ENCODE measurements at regions not wholly inside any gene's neighbourhood (a gene's known extent, or its start where the extent isn't known, plus 50 kb on each side); places are given as distances from the start of the nearest gene placed in this dataset.

DNA sequence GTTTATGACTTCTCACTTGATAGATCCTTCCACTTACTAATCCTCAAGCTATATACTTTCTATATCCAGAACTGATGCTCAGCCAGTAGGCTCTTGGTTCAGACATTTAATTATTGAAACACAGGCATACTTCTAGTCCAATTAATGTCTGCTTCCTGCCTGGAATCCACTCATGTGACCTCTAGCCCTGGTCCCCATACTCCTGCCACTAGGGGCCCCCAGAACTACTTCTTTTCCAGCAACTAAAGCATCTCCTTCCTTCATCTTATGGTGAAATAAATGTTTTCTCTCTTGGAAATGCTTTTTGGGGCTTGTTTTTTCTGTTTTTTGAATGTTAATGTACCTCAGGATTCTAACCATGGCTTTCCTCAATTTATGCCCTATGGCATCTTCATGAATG, 527.6 kb downstream of the SATB2 start:
- no peaks in the 10 kb centered on the region for H3K4me1 ChIP-seq (ENCODE audit: control insufficient read depth in 1 of 2, insufficient read depth in 2 of 2, low read length in 2 of 2)
- no peaks in the 10 kb centered on the region for H3K9me3 ChIP-seq (ENCODE audit: control insufficient read depth, low read length)
- intact Hi-C loops (cut with DNase I) = no loop called here
- no peak overlapping the region for H3K4me3 ChIP-seq (ENCODE audit: low read length in 2 of 2)
- ATAC-seq (ENCODE audit: low FRiP score) (no peak), DNase-seq (no peak)
- H3K36me3 ChIP-seq (ENCODE audit: control insufficient read depth in 1 of 2, insufficient read depth in 2 of 2, low read length in 1 of 2) = no peaks in the 10 kb centered on the region
- no peak overlapping the region for H3K27ac ChIP-seq (ENCODE audit: low read depth in 1 of 2, low read length in 2 of 2)
- no peaks in the 10 kb centered on the region for H3K27me3 ChIP-seq (ENCODE audit: control insufficient read depth in 1 of 2, insufficient read depth in 2 of 2, low read length in 1 of 2)

DNA sequence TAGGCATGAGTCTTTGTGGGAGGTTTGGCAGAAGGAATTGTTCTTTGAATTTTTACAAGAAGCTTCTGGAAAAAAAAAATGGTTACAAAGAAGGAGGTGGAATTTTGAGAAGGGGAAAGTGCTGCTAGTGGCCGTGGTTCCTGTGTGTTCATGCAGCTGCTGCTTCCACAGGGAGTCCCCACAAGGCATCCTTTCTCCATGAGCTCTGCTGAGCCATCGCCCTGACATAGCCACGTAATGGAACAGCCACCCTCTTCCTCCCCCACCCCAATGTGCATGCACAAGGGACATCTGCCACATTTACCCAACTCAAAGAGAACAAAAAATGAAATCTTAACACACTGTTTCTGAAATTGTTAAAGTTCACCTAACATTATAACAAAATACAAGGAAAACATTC, 529.7 kb downstream of the SATB2 start:
- no peak overlapping the region for H3K4me3 ChIP-seq (ENCODE audit: low read length in 2 of 2)
- intact Hi-C loops (cut with DNase I) = no loop called here
- 53% methylated on average over 3 of the region's 3 CpGs for WGBS, 2 donors

DNA sequence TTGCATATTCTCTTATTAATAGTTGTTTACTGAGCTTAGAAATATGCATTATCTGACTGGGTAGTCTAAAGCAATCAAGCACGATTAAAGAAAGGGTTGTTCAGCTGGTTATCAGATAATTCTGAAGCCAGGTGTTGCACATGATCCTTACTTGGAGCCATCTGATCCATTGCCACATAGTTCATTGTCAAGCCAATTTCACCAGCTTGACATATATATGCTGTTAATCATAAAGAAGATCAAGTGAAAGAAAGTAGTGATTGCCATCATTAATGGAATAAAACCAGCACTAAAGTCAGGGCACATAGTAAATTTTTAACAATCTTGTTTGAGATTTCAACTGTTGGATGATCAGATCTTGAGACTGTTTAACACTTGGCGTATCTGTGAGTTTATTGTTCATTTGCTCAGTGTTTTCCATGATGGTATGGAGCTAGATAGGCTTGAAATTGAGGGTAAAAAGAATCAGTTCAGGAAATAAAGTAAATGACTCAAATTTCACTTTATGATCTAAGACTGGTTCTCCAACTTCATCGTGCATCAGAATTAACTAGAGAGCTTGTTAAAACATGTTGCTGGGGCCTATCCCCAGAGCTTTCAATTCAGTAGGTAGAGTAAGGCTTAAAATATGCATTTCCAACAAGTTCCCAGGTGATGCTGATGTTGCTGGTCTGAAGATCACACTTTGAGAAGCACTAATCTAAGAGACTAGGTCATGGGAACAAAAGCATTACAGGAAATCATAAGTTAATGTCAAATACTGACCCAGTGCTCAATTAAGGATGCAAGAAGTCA, 539.6 kb downstream of the SATB2 start:
- Histone ChIP-seq H3K27me3 (ENCODE audit: control insufficient read depth in 1 of 2, insufficient read depth in 2 of 2, low read length in 1 of 2) (no peaks in the 10 kb centered on the region), H3K9me3 (ENCODE audit: control insufficient read depth, low read length) (no peaks in the 10 kb centered on the region), H3K4me3 (ENCODE audit: low read length in 2 of 2) (no peak overlapping the region), H3K36me3 (ENCODE audit: control insufficient read depth in 1 of 2, insufficient read depth in 2 of 2, low read length in 1 of 2) (no peaks in the 10 kb centered on the region), H3K27ac (ENCODE audit: low read depth in 1 of 2, low read length in 2 of 2) (no peak overlapping the region), H3K4me1 (ENCODE audit: control insufficient read depth in 1 of 2, insufficient read depth in 2 of 2, low read length in 2 of 2) (no peaks in the 10 kb centered on the region)
- DNase-seq (no peak), ATAC-seq (ENCODE audit: low FRiP score) (no peak)
- WGBS, 2 donors = 86 to 89% methylated on average over 3 of the region's 3 CpGs
- intact Hi-C loops (cut with DNase I) = no loop called here

More for the DNA sequence above, 529.7 kb downstream of the SATB2 start:
- Histone ChIP-seq H3K27ac (ENCODE audit: low read depth in 1 of 2, low read length in 2 of 2) (no peak overlapping the region), H3K4me1 (ENCODE audit: control insufficient read depth in 1 of 2, insufficient read depth in 2 of 2, low read length in 2 of 2) (no peaks in the 10 kb centered on the region), H3K36me3 (ENCODE audit: control insufficient read depth in 1 of 2, insufficient read depth in 2 of 2, low read length in 1 of 2) (no peaks in the 10 kb centered on the region), H3K27me3 (ENCODE audit: control insufficient read depth in 1 of 2, insufficient read depth in 2 of 2, low read length in 1 of 2) (no peaks in the 10 kb centered on the region), H3K9me3 (ENCODE audit: control insufficient read depth, low read length) (no peaks in the 10 kb centered on the region)
- no peak for DNase-seq
- no peak for ATAC-seq (ENCODE audit: low FRiP score)

DNA sequence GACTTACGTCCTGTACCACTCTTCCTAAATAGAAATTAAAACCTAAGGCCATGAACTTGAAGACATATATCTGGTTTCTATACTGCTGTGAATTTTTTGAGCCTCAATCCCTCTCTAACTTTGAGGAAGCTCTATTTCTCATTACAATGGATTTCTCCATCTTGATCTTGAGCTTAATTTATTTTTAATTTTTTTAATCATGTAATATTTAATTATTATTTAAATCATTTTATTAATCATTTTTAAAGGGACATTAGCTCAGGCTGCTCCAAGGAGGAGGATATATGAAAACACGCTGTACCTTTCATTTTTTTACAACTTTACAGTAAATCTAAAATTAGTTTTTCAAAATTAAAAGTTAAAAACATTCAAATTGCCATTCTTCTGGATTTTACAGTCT, 540.5 kb downstream of the SATB2 start:
- intact Hi-C loops (cut with DNase I) = no loop called here
- no peak for DNase-seq
- Histone ChIP-seq H3K27ac (ENCODE audit: low read depth in 1 of 2, low read length in 2 of 2) (no peak overlapping the region), H3K27me3 (ENCODE audit: control insufficient read depth in 1 of 2, insufficient read depth in 2 of 2, low read length in 1 of 2) (no peaks in the 10 kb centered on the region), H3K9me3 (ENCODE audit: control insufficient read depth, low read length) (no peaks in the 10 kb centered on the region), H3K4me1 (ENCODE audit: control insufficient read depth in 1 of 2, insufficient read depth in 2 of 2, low read length in 2 of 2) (no peaks in the 10 kb centered on the region), H3K4me3 (ENCODE audit: low read length in 2 of 2) (no peak overlapping the region), H3K36me3 (ENCODE audit: control insufficient read depth in 1 of 2, insufficient read depth in 2 of 2, low read length in 1 of 2) (no peaks in the 10 kb centered on the region)
- ATAC-seq (ENCODE audit: low FRiP score) = no peak
- 92 to 94% methylated on average over 2 of the region's 2 CpGs for WGBS, 2 donors

DNA sequence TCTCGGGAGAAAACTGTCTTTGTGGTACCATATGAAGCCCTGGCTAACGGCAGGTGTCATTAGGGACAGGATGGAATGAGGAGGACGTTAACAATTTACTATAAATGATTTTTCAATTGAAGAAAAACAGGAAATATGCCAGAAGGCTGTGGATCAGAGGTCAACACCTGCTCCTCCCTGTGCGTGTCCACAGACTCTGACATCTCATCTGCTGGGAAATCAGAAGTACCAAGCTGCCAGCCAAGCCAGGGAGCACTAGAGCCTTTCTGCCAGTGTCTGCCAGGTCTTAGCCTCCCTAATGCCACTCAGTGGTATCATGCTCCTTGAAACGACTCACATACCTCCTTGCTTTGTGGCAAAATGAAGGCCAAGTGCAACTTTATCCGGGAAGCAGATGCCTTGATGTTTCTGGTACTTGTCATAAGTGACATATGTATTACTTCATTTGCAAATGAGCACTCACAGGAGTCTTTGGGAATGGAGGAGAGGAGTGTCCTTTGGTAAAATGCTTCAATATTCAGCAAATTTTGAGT, 541.1 kb downstream of the SATB2 start:
- no peak overlapping the region for H3K27ac ChIP-seq (ENCODE audit: low read depth in 1 of 2, low read length in 2 of 2)
- no peak overlapping the region for H3K4me3 ChIP-seq (ENCODE audit: low read length in 2 of 2)
- H3K4me1 ChIP-seq (ENCODE audit: control insufficient read depth in 1 of 2, insufficient read depth in 2 of 2, low read length in 2 of 2) = no peaks in the 10 kb centered on the region
- ATAC-seq (ENCODE audit: low FRiP score) (no peak), DNase-seq (no peak)
- intact Hi-C loops (cut with DNase I) = no loop called here
- 47 to 74% methylated on average over 6 of the region's 6 CpGs for WGBS, 2 donors
- H3K27me3 ChIP-seq (ENCODE audit: control insufficient read depth in 1 of 2, insufficient read depth in 2 of 2, low read length in 1 of 2) = no peaks in the 10 kb centered on the region
- no peaks in the 10 kb centered on the region for H3K36me3 ChIP-seq (ENCODE audit: control insufficient read depth in 1 of 2, insufficient read depth in 2 of 2, low read length in 1 of 2)
- no peaks in the 10 kb centered on the region for H3K9me3 ChIP-seq (ENCODE audit: control insufficient read depth, low read length)

DNA sequence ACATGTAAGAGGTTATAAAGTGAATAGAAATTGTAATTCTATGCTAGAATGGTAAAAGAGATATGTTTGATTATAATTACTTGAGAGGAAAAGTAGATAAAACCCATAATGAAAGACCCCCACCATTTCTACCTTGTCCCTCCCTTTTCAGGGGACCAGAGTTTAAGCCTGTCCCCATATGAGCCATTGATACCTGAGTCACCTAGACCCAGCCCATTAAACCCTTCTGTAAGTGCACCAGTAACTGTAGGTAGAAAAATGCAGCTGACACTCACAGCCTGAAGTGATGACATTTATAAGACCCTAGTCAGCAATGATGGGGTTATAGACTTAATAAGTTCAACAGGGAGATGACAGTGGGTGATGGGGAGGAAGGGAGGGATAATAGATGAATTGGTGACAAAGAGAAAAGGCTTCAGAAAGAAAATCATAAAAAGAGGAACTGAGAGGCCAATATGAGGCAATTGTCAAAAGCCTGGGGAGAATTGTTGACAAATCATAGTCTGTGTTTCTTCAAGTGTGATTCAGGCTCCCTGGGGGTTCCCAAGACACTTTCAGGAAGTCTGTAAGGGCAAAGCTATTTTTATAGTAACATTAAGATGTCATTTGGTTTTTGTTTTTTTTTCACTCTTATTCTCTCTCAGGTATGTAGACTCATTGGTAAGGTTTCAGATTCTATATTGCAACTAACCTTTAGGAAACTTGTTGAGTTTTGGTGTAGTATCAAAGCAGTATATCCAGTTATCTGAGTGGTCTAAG, 544.2 kb downstream of the SATB2 start:
- intact Hi-C loops (cut with DNase I) = no loop called here

DNA sequence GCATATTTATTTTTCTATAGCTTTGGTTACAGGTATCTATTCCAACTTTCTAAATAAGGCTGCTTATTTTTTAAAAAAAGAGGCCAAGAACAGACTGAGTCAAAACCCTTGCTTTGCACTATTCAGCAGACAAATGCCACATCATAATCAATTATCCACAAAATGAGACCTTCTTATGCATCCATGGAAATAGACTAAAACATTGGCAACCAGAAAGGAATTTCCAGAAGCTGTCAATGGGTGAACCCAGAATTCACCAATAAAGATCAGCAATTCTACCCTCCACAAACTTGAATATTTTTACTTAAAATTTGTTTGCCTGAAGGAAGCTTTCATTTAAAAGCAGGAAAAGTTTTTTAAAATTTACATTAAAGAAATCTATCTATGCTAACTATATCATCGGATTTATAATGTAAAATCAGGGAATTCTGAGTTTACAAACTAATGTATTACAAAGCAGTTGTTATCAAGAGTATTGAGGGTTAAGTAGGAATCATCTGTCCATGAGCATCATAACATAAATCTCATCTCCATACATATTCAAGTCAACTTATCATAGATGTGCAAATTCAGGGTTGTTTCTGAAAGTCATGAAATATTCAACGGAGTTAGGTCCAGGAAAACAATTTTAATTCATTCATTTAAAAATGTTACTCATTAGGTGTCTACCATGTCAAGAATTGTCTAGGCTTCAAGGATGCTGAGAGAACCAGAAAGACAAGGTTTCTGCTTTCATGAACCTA, 548.0 kb downstream of the SATB2 start:
- Histone ChIP-seq H3K27me3 (ENCODE audit: control insufficient read depth in 1 of 2, insufficient read depth in 2 of 2, low read length in 1 of 2) (no peaks in the 10 kb centered on the region), H3K4me3 (ENCODE audit: low read length in 2 of 2) (no peak overlapping the region), H3K4me1 (ENCODE audit: control insufficient read depth in 1 of 2, insufficient read depth in 2 of 2, low read length in 2 of 2) (no peaks in the 10 kb centered on the region), H3K9me3 (ENCODE audit: control insufficient read depth, low read length) (no peaks in the 10 kb centered on the region), H3K27ac (ENCODE audit: low read depth in 1 of 2, low read length in 2 of 2) (no peak overlapping the region), H3K36me3 (ENCODE audit: control insufficient read depth in 1 of 2, insufficient read depth in 2 of 2, low read length in 1 of 2) (no peaks in the 10 kb centered on the region)
- ATAC-seq (ENCODE audit: low FRiP score) (no peak), DNase-seq (no peak)
- 95 to 97% methylated on average over 2 of the region's 2 CpGs for WGBS, 2 donors
- intact Hi-C loops (cut with DNase I) = no loop called here

More for the DNA sequence above, 544.2 kb downstream of the SATB2 start:
- Histone ChIP-seq H3K9me3 (ENCODE audit: control insufficient read depth, low read length) (no peaks in the 10 kb centered on the region), H3K27ac (ENCODE audit: low read depth in 1 of 2, low read length in 2 of 2) (no peak overlapping the region), H3K36me3 (ENCODE audit: control insufficient read depth in 1 of 2, insufficient read depth in 2 of 2, low read length in 1 of 2) (no peaks in the 10 kb centered on the region), H3K4me3 (ENCODE audit: low read length in 2 of 2) (no peak overlapping the region), H3K4me1 (ENCODE audit: control insufficient read depth in 1 of 2, insufficient read depth in 2 of 2, low read length in 2 of 2) (no peaks in the 10 kb centered on the region), H3K27me3 (ENCODE audit: control insufficient read depth in 1 of 2, insufficient read depth in 2 of 2, low read length in 1 of 2) (no peaks in the 10 kb centered on the region)
- DNase-seq (no peak), ATAC-seq (ENCODE audit: low FRiP score) (no peak)

DNA sequence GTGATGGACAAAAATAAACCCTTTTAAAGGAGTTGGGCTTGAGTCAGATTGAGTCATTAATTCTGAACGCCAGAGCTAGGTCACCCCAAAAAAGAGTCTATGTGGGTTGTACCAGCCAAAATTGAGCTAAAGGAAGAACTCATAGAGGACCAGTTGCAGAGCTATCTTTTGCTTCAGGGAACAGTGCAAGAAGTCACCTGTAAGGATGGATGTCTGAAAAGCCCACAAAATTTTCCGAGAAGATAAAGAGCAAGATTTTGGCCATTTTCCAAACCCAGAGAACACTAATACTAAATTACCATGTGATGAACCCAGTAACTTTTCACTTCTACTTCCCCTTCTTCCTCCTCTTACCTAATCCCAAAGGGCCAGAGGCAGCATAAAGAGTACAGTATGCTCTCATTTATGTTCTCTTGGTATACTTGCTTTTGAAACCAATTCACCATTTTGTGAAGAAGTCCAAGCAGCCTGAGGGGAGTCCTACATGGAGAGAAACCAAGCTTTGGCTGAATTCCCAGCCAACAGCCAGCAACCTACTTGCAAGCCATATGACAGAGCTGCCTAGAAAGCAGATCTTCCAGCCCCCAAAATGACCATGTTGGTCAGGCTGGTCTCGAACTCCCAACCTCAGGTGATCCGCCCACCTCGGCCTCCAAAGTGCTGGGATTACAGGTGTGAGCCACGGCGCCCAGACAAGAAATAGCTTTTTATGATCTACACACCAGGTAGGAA, 551.7 kb downstream of the SATB2 start:
- H3K27ac ChIP-seq (ENCODE audit: low read depth in 1 of 2, low read length in 2 of 2) = no peak overlapping the region
- no peak for ATAC-seq (ENCODE audit: low FRiP score)
- no peaks in the 10 kb centered on the region for H3K4me1 ChIP-seq (ENCODE audit: control insufficient read depth in 1 of 2, insufficient read depth in 2 of 2, low read length in 2 of 2)
- H3K9me3 ChIP-seq (ENCODE audit: control insufficient read depth, low read length) = no peaks in the 10 kb centered on the region
- intact Hi-C loops (cut with DNase I) = no loop called here
- no peaks in the 10 kb centered on the region for H3K36me3 ChIP-seq (ENCODE audit: control insufficient read depth in 1 of 2, insufficient read depth in 2 of 2, low read length in 1 of 2)
- no peak for DNase-seq
- 67 to 69% methylated on average over 7 of the region's 7 CpGs for WGBS, 2 donors
- H3K4me3 ChIP-seq (ENCODE audit: low read length in 2 of 2) = no peak overlapping the region
- no peaks in the 10 kb centered on the region for H3K27me3 ChIP-seq (ENCODE audit: control insufficient read depth in 1 of 2, insufficient read depth in 2 of 2, low read length in 1 of 2)
